Endodermal cell (in vitro differentiated cells): ENCODE measurements at regions not wholly inside any gene's neighbourhood (a gene's known extent, or its start where the extent isn't known, plus 50 kb on each side); places are given as distances from the start of the nearest gene placed in this dataset.
A peak's percentile ranks its signal among the peaks of the same experiment; 100 is the strongest.

Experiments used
- DNase-seq: peaks from one replicate; pipeline ENCODE4 v3.0.0-alpha.2; 2017
- H3K27ac ChIP-seq: 2 replicates; pipeline ENCODE4 v1.5.1; 2013; ENCODE audit warnings: mild to moderate bottlenecking, low read depth, low read length, moderate library complexity
- H3K27me3 ChIP-seq: 2 replicates; pipeline ENCODE4 v1.6.1; 2013; ENCODE audit warnings: mild to moderate bottlenecking, low read length, moderate library complexity; ENCODE audit not compliant: insufficient read depth, control insufficient read depth, poor library complexity, severe bottlenecking
- H3K36me3 ChIP-seq: 2 replicates; pipeline ENCODE4 v1.7.0; 2013; ENCODE audit warnings: mild to moderate bottlenecking, low read length, moderate library complexity; ENCODE audit not compliant: control insufficient read depth, insufficient read depth
- H3K4me1 ChIP-seq: one replicate; pipeline ENCODE4 v1.7.0; 2013; ENCODE audit warnings: low read length; ENCODE audit not compliant: control insufficient read depth, insufficient read depth
- H3K4me3 ChIP-seq: 2 replicates; pipeline ENCODE4 v1.5.1; 2013; ENCODE audit warnings: mild to moderate bottlenecking, low read length, moderate library complexity
- H3K9ac ChIP-seq: 2 replicates; pipeline ENCODE4 v1.6.1; 2013; ENCODE audit warnings: mild to moderate bottlenecking, low read length, moderate library complexity; ENCODE audit not compliant: poor library complexity, severe bottlenecking; ENCODE audit errors: extremely low read depth
- H3K9me3 ChIP-seq: 2 replicates; pipeline ENCODE4 v1.6.1; 2013; ENCODE audit warnings: mild to moderate bottlenecking, low read length, moderate library complexity; ENCODE audit not compliant: control insufficient read depth
- H3K27ac Mint-ChIP-seq: 2 replicates; pipeline ENCODE4 v1.8.0; 2020; ENCODE audit warnings: mixed read lengths
- H3K27me3 Mint-ChIP-seq: 2 replicates; pipeline ENCODE4 v1.8.0; 2021; ENCODE audit warnings: mild to moderate bottlenecking, mixed read lengths; ENCODE audit not compliant: insufficient read depth
- H3K36me3 Mint-ChIP-seq: 2 replicates; pipeline ENCODE4 v1.8.0; 2020; ENCODE audit warnings: low read depth, mixed read lengths
- H3K4me1 Mint-ChIP-seq: 2 replicates; pipeline ENCODE4 v1.8.0; 2020; ENCODE audit warnings: mixed read lengths
- H3K4me3 Mint-ChIP-seq: 2 replicates; pipeline ENCODE4 v1.8.0; 2020; ENCODE audit warnings: mild to moderate bottlenecking, moderate library complexity, mixed read lengths
- H3K9me3 Mint-ChIP-seq: 2 replicates; pipeline ENCODE4 v1.8.0; 2020; ENCODE audit warnings: mild to moderate bottlenecking, mixed read lengths
- WGBS, 2 experiments: methylation state at CpG; one replicate each; pipeline versions ENCODE4 v1.1.5 to v1.1.7; 2013; ENCODE audit warnings: missing lambda C conversion rate in 2 of 2, mixed read lengths in 1 of 2; ENCODE audit not compliant: insufficient coverage in 1 of 2, insufficient read length in 1 of 2; 5-methylcytosine and 5-hydroxymethylcytosine counted together
- TF ChIP-seq, protein P1 (sequence below): fragments of 200-600 bp; sonication (generic); conservative IDR thresholded peaks from 2 replicates; pipeline ENCODE4 v1.5.0; 2021; ENCODE audit warnings: antibody characterized with exemption, mild to moderate bottlenecking

DNA sequence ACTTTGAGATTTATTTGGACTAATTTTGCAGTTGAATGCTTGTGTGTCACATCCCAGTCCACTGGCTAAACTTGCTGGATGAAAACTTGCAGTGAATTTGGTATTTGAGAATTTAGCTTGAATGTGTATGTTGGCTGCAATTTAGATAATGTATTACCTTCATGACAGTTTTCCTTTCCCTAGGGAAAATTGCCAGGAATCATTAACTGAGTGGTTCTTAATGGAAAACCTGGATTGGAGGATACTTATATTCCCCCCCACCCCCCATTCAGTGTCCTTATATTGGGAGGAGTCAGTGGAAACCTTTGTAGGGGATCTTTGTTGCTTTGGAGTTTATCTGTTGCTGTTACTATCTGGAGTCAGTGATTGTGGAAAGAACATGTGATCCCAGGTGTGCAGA is 67.6 kb downstream of the KPNA2 start:
- H3K27ac Mint-ChIP-seq: no peak overlapping the region

DNA sequence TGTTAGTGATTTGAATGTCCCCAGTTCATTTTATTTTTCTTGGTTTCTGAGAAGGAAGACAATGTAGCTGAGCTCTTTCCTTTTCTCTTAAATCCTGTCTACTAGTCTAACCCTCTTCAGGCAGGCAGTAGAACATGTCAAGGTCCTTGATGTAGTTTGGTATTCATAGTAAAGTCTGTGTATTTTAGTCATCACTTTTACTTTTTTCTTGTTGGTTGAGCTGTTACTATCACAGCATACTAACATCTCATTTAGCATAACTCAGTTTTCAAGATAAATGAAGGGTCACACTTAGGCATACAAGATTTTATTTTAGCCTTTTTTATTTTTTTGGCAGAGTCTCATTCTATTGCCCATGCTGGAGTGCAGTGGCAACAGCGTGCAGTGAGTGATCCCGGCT is 70.5 kb downstream of the KPNA2 start:
- TF ChIP-seq, protein P1, sequence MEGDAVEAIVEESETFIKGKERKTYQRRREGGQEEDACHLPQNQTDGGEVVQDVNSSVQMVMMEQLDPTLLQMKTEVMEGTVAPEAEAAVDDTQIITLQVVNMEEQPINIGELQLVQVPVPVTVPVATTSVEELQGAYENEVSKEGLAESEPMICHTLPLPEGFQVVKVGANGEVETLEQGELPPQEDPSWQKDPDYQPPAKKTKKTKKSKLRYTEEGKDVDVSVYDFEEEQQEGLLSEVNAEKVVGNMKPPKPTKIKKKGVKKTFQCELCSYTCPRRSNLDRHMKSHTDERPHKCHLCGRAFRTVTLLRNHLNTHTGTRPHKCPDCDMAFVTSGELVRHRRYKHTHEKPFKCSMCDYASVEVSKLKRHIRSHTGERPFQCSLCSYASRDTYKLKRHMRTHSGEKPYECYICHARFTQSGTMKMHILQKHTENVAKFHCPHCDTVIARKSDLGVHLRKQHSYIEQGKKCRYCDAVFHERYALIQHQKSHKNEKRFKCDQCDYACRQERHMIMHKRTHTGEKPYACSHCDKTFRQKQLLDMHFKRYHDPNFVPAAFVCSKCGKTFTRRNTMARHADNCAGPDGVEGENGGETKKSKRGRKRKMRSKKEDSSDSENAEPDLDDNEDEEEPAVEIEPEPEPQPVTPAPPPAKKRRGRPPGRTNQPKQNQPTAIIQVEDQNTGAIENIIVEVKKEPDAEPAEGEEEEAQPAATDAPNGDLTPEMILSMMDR: no peak
- Histone ChIP-seq H3K27ac (no peak overlapping the region), H3K9ac (no peak overlapping the region), H3K4me1 (no peaks in the 10 kb centered on the region), H3K36me3 (no peaks in the 10 kb centered on the region), H3K27me3 (no peaks in the 10 kb centered on the region), H3K4me3 (no peak overlapping the region), H3K9me3 (peaks cover 5% of the 10 kb centered on the region)
- WGBS, 2 experiments: 98 to 100% methylated on average over 2 of the region's 2 CpGs
- DNase-seq: no peak
- H3K9me3 Mint-ChIP-seq: peaks cover 10% of the 10 kb centered on the region
- peaks cover 2% of the 10 kb centered on the region for H3K27me3 Mint-ChIP-seq
- H3K4me1 Mint-ChIP-seq: peaks cover 18% of the 10 kb centered on the region
- no peak overlapping the region for H3K27ac Mint-ChIP-seq
- H3K4me3 Mint-ChIP-seq: no peak overlapping the region
- H3K36me3 Mint-ChIP-seq: peaks cover 13% of the 10 kb centered on the region

More for the DNA sequence above, 67.6 kb downstream of the KPNA2 start:
- Histone ChIP-seq H3K4me1 (no peaks in the 10 kb centered on the region), H3K9me3 (peaks cover 10% of the 10 kb centered on the region), H3K27ac (no peak overlapping the region), H3K4me3 (peak overlapping the region; percentile 86), H3K9ac (no peak overlapping the region), H3K36me3 (no peaks in the 10 kb centered on the region), H3K27me3 (no peaks in the 10 kb centered on the region)
- Mint-ChIP-seq H3K9me3 (peaks cover 25% of the 10 kb centered on the region), H3K36me3 (peaks cover 10% of the 10 kb centered on the region), H3K4me3 (peak overlapping the region; percentile 90), H3K27me3 (peaks cover 18% of the 10 kb centered on the region), H3K4me1 (peaks cover 18% of the 10 kb centered on the region)
- no peak for DNase-seq
- TF ChIP-seq, protein P1: no peak

DNA sequence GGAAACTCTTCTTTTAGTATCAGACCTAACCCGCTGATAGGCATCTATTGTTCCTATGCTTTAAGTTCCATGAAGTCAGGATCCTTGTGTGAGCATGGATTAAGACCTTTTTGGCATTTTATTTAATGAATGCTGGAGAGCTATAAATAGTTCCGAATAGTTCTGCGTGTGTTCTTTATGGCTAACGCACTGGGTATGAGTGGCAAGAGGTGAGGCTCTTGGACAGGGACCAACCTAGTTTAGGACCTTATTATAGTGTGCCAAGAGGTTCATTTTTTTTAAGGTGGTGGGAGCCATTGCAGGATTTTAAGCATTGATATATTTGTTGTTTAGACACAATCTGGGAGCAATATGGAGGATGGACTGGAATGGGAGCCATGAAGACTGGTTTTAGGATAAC is 71.8 kb downstream of the KPNA2 start:
- Histone ChIP-seq H3K36me3 (no peaks in the 10 kb centered on the region), H3K27ac (no peak overlapping the region), H3K9ac (no peak overlapping the region), H3K27me3 (no peaks in the 10 kb centered on the region), H3K4me1 (no peaks in the 10 kb centered on the region), H3K9me3 (peaks cover 5% of the 10 kb centered on the region), H3K4me3 (no peak overlapping the region)
- Mint-ChIP-seq H3K27ac (no peak overlapping the region), H3K4me1 (peaks cover 12% of the 10 kb centered on the region), H3K4me3 (no peak overlapping the region), H3K27me3 (peaks cover under 1% of the 10 kb centered on the region), H3K36me3 (peaks cover 13% of the 10 kb centered on the region), H3K9me3 (peaks cover 8% of the 10 kb centered on the region)
- WGBS, 2 experiments: 66 to 69% methylated on average over 4 of the region's 4 CpGs
- DNase-seq: no peak
- TF ChIP-seq, protein P1: no peak
